ENCODE measurements at regions not wholly inside any gene's neighbourhood (a gene's known extent, or its start where the extent isn't known, plus 50 kb on each side); places are given as distances from the start of the nearest gene placed in this dataset.
A peak's percentile ranks its signal among the peaks of the same experiment; 100 is the strongest.

DNA sequence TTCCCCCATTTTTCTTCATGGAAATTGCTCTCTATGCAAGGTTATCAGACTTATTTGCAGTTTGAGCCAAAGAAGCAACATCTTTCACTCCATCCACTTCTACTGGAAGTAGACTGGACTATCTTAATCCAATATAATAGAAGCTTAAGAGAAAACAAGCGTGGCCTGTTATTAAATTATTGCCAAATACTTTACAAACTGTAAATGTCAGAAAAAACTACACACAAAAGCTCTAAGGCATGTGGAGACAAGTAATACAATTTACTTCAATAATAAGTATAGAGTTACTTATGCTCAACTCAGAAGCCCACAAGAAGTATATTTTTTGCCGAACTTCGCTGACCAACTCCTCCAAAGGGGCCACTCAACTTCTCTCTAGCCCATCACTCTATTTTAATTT lies 120.3 kb downstream of the BDH1 start:
- Mint-ChIP-seq H3K4me1 (peaks cover 18% of the 10 kb centered on the region), H3K27me3 (ENCODE audit: low read depth) (peaks cover 3% of the 10 kb centered on the region), H3K4me3 (no peak overlapping the region), H3K36me3 (ENCODE audit: low read depth) (no peaks in the 10 kb centered on the region), H3K9me3 (no peaks in the 10 kb centered on the region), H3K27ac (ENCODE audit: unreplicated experiment) (no peak overlapping the region)
- DNase-seq (ENCODE audit: low read depth, low spot score) = no peak
- TF ChIP-seq, protein P1, sequence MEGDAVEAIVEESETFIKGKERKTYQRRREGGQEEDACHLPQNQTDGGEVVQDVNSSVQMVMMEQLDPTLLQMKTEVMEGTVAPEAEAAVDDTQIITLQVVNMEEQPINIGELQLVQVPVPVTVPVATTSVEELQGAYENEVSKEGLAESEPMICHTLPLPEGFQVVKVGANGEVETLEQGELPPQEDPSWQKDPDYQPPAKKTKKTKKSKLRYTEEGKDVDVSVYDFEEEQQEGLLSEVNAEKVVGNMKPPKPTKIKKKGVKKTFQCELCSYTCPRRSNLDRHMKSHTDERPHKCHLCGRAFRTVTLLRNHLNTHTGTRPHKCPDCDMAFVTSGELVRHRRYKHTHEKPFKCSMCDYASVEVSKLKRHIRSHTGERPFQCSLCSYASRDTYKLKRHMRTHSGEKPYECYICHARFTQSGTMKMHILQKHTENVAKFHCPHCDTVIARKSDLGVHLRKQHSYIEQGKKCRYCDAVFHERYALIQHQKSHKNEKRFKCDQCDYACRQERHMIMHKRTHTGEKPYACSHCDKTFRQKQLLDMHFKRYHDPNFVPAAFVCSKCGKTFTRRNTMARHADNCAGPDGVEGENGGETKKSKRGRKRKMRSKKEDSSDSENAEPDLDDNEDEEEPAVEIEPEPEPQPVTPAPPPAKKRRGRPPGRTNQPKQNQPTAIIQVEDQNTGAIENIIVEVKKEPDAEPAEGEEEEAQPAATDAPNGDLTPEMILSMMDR (conservative IDR thresholded peaks at IDR 0.05) = no peak

DNA sequence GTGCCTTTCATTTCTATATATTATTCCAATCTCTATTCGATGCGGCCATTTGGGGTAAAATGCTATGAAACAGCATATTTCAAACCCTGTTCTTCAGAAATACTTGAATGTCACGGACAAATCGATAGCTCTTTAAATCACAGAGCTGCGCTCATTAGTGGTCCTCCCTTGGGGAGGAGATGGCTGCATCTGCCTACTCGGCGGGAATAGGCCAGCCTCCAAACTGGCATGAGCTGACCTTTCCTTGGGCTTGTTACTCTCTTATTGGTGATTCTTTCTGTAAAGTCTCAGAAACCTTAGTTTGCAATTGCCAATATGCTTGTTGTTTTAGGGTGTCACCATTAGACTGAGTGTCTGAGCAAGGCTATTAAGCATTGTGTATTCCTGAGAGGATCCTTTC lies 120.9 kb downstream of the BDH1 start:
- Mint-ChIP-seq H3K4me1 (peaks cover 18% of the 10 kb centered on the region), H3K27ac (ENCODE audit: unreplicated experiment) (no peak overlapping the region), H3K9me3 (no peaks in the 10 kb centered on the region), H3K27me3 (ENCODE audit: low read depth) (peaks cover 3% of the 10 kb centered on the region), H3K4me3 (no peak overlapping the region), H3K36me3 (ENCODE audit: low read depth) (no peaks in the 10 kb centered on the region)
- TF ChIP-seq, protein P1 (conservative IDR thresholded peaks at IDR 0.05) = no peak
- no peak for DNase-seq (ENCODE audit: low read depth, low spot score)

DNA sequence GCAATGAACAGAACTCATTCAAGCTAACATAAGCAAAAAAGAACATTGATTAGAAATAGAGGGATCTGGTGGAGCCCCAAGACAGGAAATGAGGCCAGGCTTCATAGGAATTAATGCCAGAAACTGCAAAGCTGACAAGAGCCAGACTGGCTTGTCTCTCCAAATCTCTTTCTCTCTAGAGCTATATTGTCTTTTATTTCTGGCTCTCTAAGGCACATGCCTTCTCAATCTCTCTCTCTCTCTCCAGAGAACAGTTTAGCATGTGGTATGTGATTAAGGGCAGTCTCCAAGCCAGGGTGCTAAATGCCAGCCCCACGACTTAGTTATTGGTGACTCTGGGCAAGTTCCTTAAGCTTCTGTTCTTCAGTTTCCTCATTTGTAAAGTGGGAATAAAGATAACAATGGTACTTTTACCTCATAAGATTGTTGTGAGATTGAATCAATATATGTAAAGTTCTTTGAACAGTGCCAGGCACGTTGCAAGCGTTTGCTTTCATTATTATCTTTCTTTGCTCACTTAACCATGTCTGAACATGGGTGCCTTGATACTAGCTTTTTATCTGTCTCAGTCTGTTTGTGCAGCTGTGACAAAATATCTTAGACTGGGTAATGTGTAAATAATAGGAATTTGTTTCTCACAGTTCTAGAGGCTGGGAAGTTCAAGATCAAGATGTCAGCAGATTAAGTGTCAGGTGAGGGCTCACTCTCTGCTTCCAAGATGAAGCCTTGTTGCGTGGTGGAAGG lies 123.2 kb downstream of the BDH1 start:
- H3K4me1 Mint-ChIP-seq = peaks cover 29% of the 10 kb centered on the region
- no peak for DNase-seq (ENCODE audit: low read depth, low spot score)
- H3K4me3 Mint-ChIP-seq = no peak overlapping the region
- no peaks in the 10 kb centered on the region for H3K36me3 Mint-ChIP-seq (ENCODE audit: low read depth)
- TF ChIP-seq, protein P1 (conservative IDR thresholded peaks at IDR 0.05) = no peak
- no peaks in the 10 kb centered on the region for H3K9me3 Mint-ChIP-seq
- peak overlapping the region; percentile 46 for H3K27ac Mint-ChIP-seq (ENCODE audit: unreplicated experiment)
- H3K27me3 Mint-ChIP-seq (ENCODE audit: low read depth) = peaks cover 6% of the 10 kb centered on the region

DNA sequence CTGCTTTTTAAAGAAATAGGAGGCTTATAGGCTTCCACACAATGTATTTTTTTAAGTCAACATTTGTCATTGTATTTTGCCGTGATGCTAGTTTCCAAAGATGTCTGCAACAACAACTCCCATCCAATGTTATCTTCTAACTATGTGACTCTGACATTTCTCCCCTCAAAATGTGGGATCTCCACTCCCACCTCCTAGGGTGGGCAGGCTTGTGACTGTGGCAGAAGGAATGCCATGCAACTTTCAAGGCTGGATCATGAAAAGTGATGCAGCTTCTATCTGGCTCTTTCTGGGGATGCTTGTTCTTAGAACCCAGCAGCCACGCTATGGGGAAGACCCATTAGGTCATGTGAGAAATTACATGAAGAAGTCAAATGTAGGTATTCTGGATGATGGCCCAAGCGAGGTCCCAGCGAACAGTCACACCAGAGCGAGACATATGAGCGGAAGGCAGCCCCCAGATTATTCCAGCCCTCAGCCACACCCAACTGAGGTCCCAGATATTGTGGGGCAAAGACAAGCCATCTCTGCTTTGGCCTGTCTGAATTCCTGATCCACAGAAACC lies 124.3 kb downstream of the BDH1 start:
- no peak for DNase-seq (ENCODE audit: low read depth, low spot score)
- Mint-ChIP-seq H3K27ac (ENCODE audit: unreplicated experiment) (no peak overlapping the region), H3K36me3 (ENCODE audit: low read depth) (no peaks in the 10 kb centered on the region), H3K4me3 (no peak overlapping the region), H3K4me1 (peaks cover 29% of the 10 kb centered on the region), H3K9me3 (no peaks in the 10 kb centered on the region), H3K27me3 (ENCODE audit: low read depth) (peaks cover 6% of the 10 kb centered on the region)
- TF ChIP-seq, protein P1 (conservative IDR thresholded peaks at IDR 0.05) = no peak

DNA sequence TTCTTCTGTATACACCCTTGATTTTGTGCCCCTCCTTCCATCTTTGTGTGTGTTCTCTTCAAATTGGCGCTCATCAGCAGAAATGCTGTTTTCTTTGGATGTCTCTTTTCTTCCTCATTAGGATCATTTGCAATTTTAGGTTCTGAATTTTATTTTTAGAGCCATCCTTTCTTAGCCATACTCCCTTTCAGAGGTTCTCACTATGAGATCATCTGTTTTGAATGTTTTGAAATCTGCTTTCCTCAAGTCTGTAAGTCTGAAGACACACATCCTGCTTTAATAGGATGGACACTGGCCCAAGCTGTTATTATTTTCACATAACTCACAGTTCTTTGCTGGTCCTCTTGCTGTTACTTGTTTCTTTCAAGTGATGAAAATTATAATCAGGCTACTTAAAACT lies 124.8 kb downstream of the BDH1 start:
- Mint-ChIP-seq H3K27ac (ENCODE audit: unreplicated experiment) (no peak overlapping the region), H3K4me3 (no peak overlapping the region), H3K27me3 (ENCODE audit: low read depth) (peaks cover 6% of the 10 kb centered on the region), H3K9me3 (no peaks in the 10 kb centered on the region), H3K4me1 (peaks cover 29% of the 10 kb centered on the region), H3K36me3 (ENCODE audit: low read depth) (no peaks in the 10 kb centered on the region)
- no peak for DNase-seq (ENCODE audit: low read depth, low spot score)
- TF ChIP-seq, protein P1 (conservative IDR thresholded peaks at IDR 0.05) = no peak
